CD8-positive, alpha-beta memory T cell (primary cell): ENCODE measurements at regions not wholly inside any gene's neighbourhood (a gene's known extent, or its start where the extent isn't known, plus 50 kb on each side); places are given as distances from the start of the nearest gene placed in this dataset.

ENCODE experiments used
- CTCF ChIA-PET: fragments of 350-600 bp; sonication (Branson Sonifier 250); formaldehyde crosslinking; loops from one replicate; lab custom pipeline; 2021; ENCODE audit warnings: antibody characterized with exemption; lab: Charles Lee
- POLR2A ChIA-PET: fragments of 350-600 bp; sonication (Branson Sonifier 250); formaldehyde crosslinking; loops from one replicate; lab custom pipeline; 2021; ENCODE audit warnings: antibody characterized with exemption; lab: Charles Lee
- DNase-seq, 5 donors: peaks; one replicate each; pipeline versions ENCODE4 v3.0.0 to v3.0.0-alpha.2; 2020 to 2022; ENCODE audit warnings: mixed read lengths in 1 of 5
- H3K27ac ChIP-seq: one replicate; pipeline ENCODE4 v1.7.0; 2013; ENCODE audit warnings: low read depth, mild to moderate bottlenecking, low read length, moderate library complexity
- H3K27me3 ChIP-seq: 2 replicates; pipeline ENCODE4 v1.7.0; 2013; ENCODE audit warnings: low read length, mild to moderate bottlenecking; ENCODE audit not compliant: insufficient read depth, poor library complexity, severe bottlenecking
- H3K36me3 ChIP-seq: 2 replicates; pipeline ENCODE4 v1.7.0; 2013; ENCODE audit warnings: mild to moderate bottlenecking, low read length, moderate library complexity; ENCODE audit not compliant: insufficient read depth
- H3K4me1 ChIP-seq: 2 replicates; pipeline ENCODE4 v1.7.0; 2013; ENCODE audit warnings: mild to moderate bottlenecking, low read length, moderate library complexity; ENCODE audit not compliant: insufficient read depth
- H3K4me3 ChIP-seq: 2 replicates; pipeline ENCODE4 v1.7.0; 2013; ENCODE audit warnings: mild to moderate bottlenecking, low read length
- H3K9me3 ChIP-seq: 2 replicates; pipeline ENCODE4 v1.7.0; 2013; ENCODE audit warnings: mild to moderate bottlenecking, low read length
- H3K27ac Mint-ChIP-seq, 8 donors: one replicate each; pipeline ENCODE4 v1.8.0; 2020 to 2021; ENCODE audit warnings: mixed read lengths in 8 of 8, mild to moderate bottlenecking in 6 of 8, inconsistent platforms in 3 of 8, moderate library complexity in 3 of 8
- H3K27me3 Mint-ChIP-seq, 2 donors: one replicate each; pipeline ENCODE4 v1.8.0; 2020 to 2021; ENCODE audit warnings: mixed read lengths in 2 of 2, mild to moderate bottlenecking in 1 of 2, moderate library complexity in 1 of 2
- H3K36me3 Mint-ChIP-seq, 3 donors: one replicate each; pipeline ENCODE4 v1.8.0; 2020 to 2021; ENCODE audit warnings: mixed read lengths in 3 of 3, inconsistent platforms in 1 of 3, mild to moderate bottlenecking in 1 of 3
- H3K4me1 Mint-ChIP-seq, 3 donors: one replicate each; pipeline ENCODE4 v1.8.0; 2020 to 2021; ENCODE audit warnings: mixed read lengths in 3 of 3, inconsistent platforms in 1 of 3, mild to moderate bottlenecking in 1 of 3
- H3K4me3 Mint-ChIP-seq, 7 donors: one replicate each; pipeline ENCODE4 v1.8.0; 2020 to 2021; ENCODE audit warnings: mixed read lengths in 7 of 7, mild to moderate bottlenecking in 6 of 7, moderate library complexity in 4 of 7, inconsistent platforms in 2 of 7
- H3K9me3 Mint-ChIP-seq, 5 donors: one replicate each; pipeline ENCODE4 v1.8.0; 2020 to 2022; ENCODE audit warnings: mixed read lengths in 5 of 5, mild to moderate bottlenecking in 3 of 5, moderate library complexity in 2 of 5, inconsistent platforms in 1 of 5

DNA sequence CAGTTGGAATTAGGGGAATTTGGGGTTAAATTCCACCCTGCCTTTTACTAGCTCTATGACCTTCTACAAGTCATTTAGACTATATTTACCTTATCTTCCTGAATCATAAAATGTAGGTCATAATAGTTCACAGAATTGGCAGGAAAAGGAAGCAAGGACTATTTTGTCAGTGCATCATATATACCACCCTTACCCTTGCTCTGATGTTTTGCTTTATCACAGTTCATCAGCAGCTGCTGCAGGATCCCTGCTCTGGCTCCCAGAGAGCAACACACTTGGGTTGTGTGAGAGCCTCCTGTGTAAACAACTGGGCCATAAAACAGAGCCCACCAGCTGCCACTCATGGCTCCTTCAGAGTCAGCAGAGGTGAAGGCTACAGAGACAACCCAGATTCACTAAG is 631.6 kb upstream of the CAMK1G start:
- H3K27ac Mint-ChIP-seq, result no peak overlapping the region
- no peaks in the 10 kb centered on the region for H3K36me3 ChIP-seq
- no peak overlapping the region for H3K4me3 Mint-ChIP-seq
- no peaks in the 10 kb centered on the region for H3K4me1 Mint-ChIP-seq
- peaks cover 0 to 11% (median 6%) of the 10 kb centered on the region in 5 donors for H3K9me3 Mint-ChIP-seq
- H3K27me3 Mint-ChIP-seq, result peaks cover 0 to 5% of the 10 kb centered on the region in 2 donors
- no peaks in the 10 kb centered on the region for H3K4me1 ChIP-seq
- no peaks in the 10 kb centered on the region for H3K36me3 Mint-ChIP-seq
- DNase-seq, result no peak
- H3K4me3 ChIP-seq, result no peak overlapping the region
- no peaks in the 10 kb centered on the region for H3K9me3 ChIP-seq
- no peaks in the 10 kb centered on the region for H3K27me3 ChIP-seq
- H3K27ac ChIP-seq, result no peak overlapping the region
- ChIA-PET POLR2A (no interaction called here), CTCF (no interaction called here)

- Histone ChIP-seq H3K9me3 (no peaks in the 10 kb centered on the region), H3K4me3 (no peak overlapping the region), H3K4me1 (no peaks in the 10 kb centered on the region), H3K27ac (no peak overlapping the region), H3K36me3 (no peaks in the 10 kb centered on the region), H3K27me3 (no peaks in the 10 kb centered on the region)
- Mint-ChIP-seq H3K27me3 (no peaks in the 10 kb centered on the region), H3K9me3 (peaks cover 2 to 8% (median 6%) of the 10 kb centered on the region in 5 donors), H3K36me3 (no peaks in the 10 kb centered on the region), H3K4me1 (no peaks in the 10 kb centered on the region), H3K4me3 (no peak overlapping the region), H3K27ac (no peak overlapping the region)
- ChIA-PET CTCF (no interaction called here), POLR2A (no interaction called here)
- DNase-seq, result no peak
Observed at GRCh38 chr1:208962867-208963266, 620.6 kb upstream of the CAMK1G start.

DNA sequence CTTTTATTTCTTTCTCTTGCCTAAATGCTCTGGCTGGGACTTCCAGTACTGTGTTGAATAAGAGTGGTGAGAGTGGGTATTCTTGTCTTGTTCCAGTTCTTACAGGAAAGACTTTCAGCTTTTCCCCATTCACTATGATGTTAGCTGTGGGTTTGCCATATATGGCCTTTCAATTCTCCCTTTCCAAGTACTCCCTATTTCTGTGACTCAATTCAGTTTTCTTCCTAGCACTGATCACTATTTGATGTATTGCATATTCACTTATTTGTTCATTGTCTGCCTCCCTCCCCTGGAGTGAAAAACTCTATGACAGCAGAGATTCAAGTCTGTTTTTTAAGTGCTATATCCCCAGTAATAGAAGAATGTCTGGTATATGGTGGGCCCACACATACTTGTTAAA is 618.2 kb upstream of the CAMK1G start:
- peaks cover 0 to 3% of the 10 kb centered on the region in 2 donors for H3K27me3 Mint-ChIP-seq
- ChIA-PET CTCF (no interaction called here), POLR2A (no interaction called here)
- H3K4me3 Mint-ChIP-seq, result no peak overlapping the region
- no peaks in the 10 kb centered on the region for H3K27me3 ChIP-seq
- H3K4me1 ChIP-seq, result no peaks in the 10 kb centered on the region
- H3K27ac Mint-ChIP-seq, result no peak overlapping the region
- no peaks in the 10 kb centered on the region for H3K9me3 ChIP-seq
- no peaks in the 10 kb centered on the region for H3K4me1 Mint-ChIP-seq
- no peaks in the 10 kb centered on the region for H3K9me3 Mint-ChIP-seq
- no peak for DNase-seq
- no peak overlapping the region for H3K4me3 ChIP-seq
- no peaks in the 10 kb centered on the region for H3K36me3 ChIP-seq
- no peaks in the 10 kb centered on the region for H3K36me3 Mint-ChIP-seq
- H3K27ac ChIP-seq, result no peak overlapping the region

DNA sequence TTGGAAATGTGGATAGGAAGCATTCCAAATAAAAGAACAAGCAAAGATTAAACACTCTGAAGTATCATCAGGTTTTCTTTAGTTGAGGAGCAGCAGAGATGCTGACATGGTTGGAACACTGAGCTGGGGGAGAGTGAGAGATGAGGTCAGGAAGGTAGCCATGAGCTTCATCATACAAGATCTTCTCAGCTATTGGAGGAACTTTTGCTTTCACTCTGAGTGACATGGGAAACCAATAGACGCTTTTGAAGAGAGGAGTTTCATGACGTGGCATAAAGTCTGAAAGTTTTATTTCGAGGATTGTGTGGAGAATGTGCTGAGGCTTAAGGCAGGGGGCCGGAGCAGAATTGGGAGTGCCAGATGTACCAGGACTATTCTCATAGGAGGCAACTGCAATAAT is 616.2 kb upstream of the CAMK1G start:
- no peak overlapping the region for H3K27ac ChIP-seq
- ChIA-PET CTCF (no interaction called here), POLR2A (no interaction called here)
- Mint-ChIP-seq H3K4me3 (no peak overlapping the region), H3K36me3 (no peaks in the 10 kb centered on the region), H3K27me3 (peaks cover 1 to 3% of the 10 kb centered on the region in 2 donors), H3K4me1 (no peaks in the 10 kb centered on the region), H3K27ac (no peak overlapping the region), H3K9me3 (peaks cover 0 to 2% (median 0%) of the 10 kb centered on the region in 5 donors)
- H3K4me3 ChIP-seq, result no peak overlapping the region
- no peak for DNase-seq
- no peaks in the 10 kb centered on the region for H3K4me1 ChIP-seq
- H3K27me3 ChIP-seq, result no peaks in the 10 kb centered on the region
- no peaks in the 10 kb centered on the region for H3K36me3 ChIP-seq
- no peaks in the 10 kb centered on the region for H3K9me3 ChIP-seq

- H3K4me1 ChIP-seq, result no peaks in the 10 kb centered on the region
- no peak overlapping the region for H3K4me3 Mint-ChIP-seq
- POLR2A ChIA-PET, result no interaction called here
Observed at GRCh38 chr1:208974717-208975116, 608.8 kb upstream of the CAMK1G start.

GRCh38 chr1:208975456-208975855 is 608.1 kb upstream of the CAMK1G start:
- Mint-ChIP-seq H3K4me1 (no peaks in the 10 kb centered on the region), H3K9me3 (peaks cover 0 to 3% (median 0%) of the 10 kb centered on the region in 5 donors), H3K27ac (no peak overlapping the region), H3K36me3 (no peaks in the 10 kb centered on the region), H3K4me3 (no peak overlapping the region), H3K27me3 (peaks cover 0 to 4% of the 10 kb centered on the region in 2 donors)
- no peak overlapping the region for H3K27ac ChIP-seq
- ChIA-PET CTCF (no interaction called here), POLR2A (no interaction called here)
- H3K4me1 ChIP-seq, result no peaks in the 10 kb centered on the region
- no peaks in the 10 kb centered on the region for H3K9me3 ChIP-seq
- H3K4me3 ChIP-seq, result no peak overlapping the region
- H3K36me3 ChIP-seq, result no peaks in the 10 kb centered on the region
- no peak for DNase-seq
- no peaks in the 10 kb centered on the region for H3K27me3 ChIP-seq

More at GRCh38 chr1:208974717-208975116, 608.8 kb upstream of the CAMK1G start:
- Mint-ChIP-seq H3K36me3 (no peaks in the 10 kb centered on the region), H3K27me3 (peaks cover 3 to 4% of the 10 kb centered on the region in 2 donors), H3K27ac (no peak overlapping the region), H3K4me1 (no peaks in the 10 kb centered on the region), H3K9me3 (peaks cover 0 to 3% (median 0%) of the 10 kb centered on the region in 5 donors)
- Histone ChIP-seq H3K9me3 (no peaks in the 10 kb centered on the region), H3K4me3 (no peak overlapping the region), H3K36me3 (no peaks in the 10 kb centered on the region), H3K27me3 (no peaks in the 10 kb centered on the region), H3K27ac (no peak overlapping the region)
- DNase-seq, result no peak
- CTCF ChIA-PET, result no interaction called here

GRCh38 chr1:208977012-208977411 is 606.5 kb upstream of the CAMK1G start:
- Histone ChIP-seq H3K4me1 (no peaks in the 10 kb centered on the region), H3K27me3 (no peaks in the 10 kb centered on the region), H3K27ac (no peak overlapping the region), H3K9me3 (no peaks in the 10 kb centered on the region), H3K36me3 (no peaks in the 10 kb centered on the region), H3K4me3 (no peak overlapping the region)
- H3K4me3 Mint-ChIP-seq, result no peak overlapping the region
- ChIA-PET POLR2A (no interaction called here), CTCF (no interaction called here)
- H3K27ac Mint-ChIP-seq, result no peak overlapping the region
- no peak for DNase-seq
- H3K36me3 Mint-ChIP-seq, result no peaks in the 10 kb centered on the region
- no peaks in the 10 kb centered on the region for H3K4me1 Mint-ChIP-seq
- peaks cover 0 to 3% of the 10 kb centered on the region in 2 donors for H3K27me3 Mint-ChIP-seq
- H3K9me3 Mint-ChIP-seq, result peaks cover 0 to 1% (median 0%) of the 10 kb centered on the region in 5 donors

DNA sequence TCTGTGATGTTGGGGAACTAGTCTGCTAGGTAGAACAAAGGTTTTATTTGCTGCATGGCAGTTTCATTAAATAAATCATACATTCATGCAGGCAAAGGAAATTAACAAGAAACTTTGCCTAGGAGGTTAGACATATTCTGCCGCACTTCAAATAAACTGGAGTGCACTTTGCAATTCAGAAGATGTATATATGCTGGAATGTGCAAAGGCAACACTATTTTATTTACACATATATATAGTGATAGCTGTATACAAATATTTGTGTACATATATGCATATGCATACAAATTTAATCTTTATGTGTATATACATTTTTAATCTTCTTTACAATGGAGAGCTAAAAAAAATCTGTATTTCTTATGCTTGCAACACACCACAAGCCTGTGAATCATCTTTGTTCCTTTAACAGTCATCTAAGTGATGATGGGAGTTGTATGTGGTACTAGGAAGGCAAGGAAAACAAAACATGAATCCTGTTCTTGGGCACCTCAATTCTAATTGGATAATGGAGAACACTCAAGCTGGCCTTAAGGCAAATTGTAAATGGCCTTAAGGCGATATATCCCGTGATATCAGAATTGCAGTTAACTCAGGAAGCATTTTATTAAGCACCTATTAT is 605.8 kb upstream of the CAMK1G start:
- Histone ChIP-seq H3K27me3 (no peaks in the 10 kb centered on the region), H3K36me3 (no peaks in the 10 kb centered on the region), H3K4me1 (no peaks in the 10 kb centered on the region), H3K27ac (no peak overlapping the region), H3K4me3 (no peak overlapping the region), H3K9me3 (no peaks in the 10 kb centered on the region)
- peaks cover 0 to 1% (median 0%) of the 10 kb centered on the region in 5 donors for H3K9me3 Mint-ChIP-seq
- POLR2A ChIA-PET, result no interaction called here
- no peaks in the 10 kb centered on the region for H3K4me1 Mint-ChIP-seq
- H3K27me3 Mint-ChIP-seq, result peaks cover 0 to 3% of the 10 kb centered on the region in 2 donors
- no peak for DNase-seq
- no peak overlapping the region for H3K27ac Mint-ChIP-seq
- H3K4me3 Mint-ChIP-seq, result no peak overlapping the region
- H3K36me3 Mint-ChIP-seq, result no peaks in the 10 kb centered on the region
- CTCF ChIA-PET, result no interaction called here
